Skin epidermis (tissue), 12 donors: ENCODE measurements at regions not wholly inside any gene's neighbourhood (a gene's known extent, or its start where the extent isn't known, plus 50 kb on each side); places are given as distances from the start of the nearest gene placed in this dataset.
A peak's percentile ranks its signal among the peaks of the same experiment; 100 is the strongest.

Experiments
- H3K27ac ChIP-seq, 21 experiments: fragments of 200-600 bp; sonication (generic) in 11 of 21; one replicate each; pipeline ENCODE4 v1.5.0; 2020; ENCODE audit warnings: mild to moderate bottlenecking in 3 of 21, inconsistent platforms in 2 of 21, moderate library complexity in 2 of 21
- H3K4me3 ChIP-seq, 7 experiments: fragments of 200-600 bp; sonication (generic) in 2 of 7; one replicate each; pipeline ENCODE4 v1.5.0; 2020; ENCODE audit warnings: inconsistent platforms in 2 of 7, mild to moderate bottlenecking in 2 of 7, moderate library complexity in 1 of 7

DNA sequence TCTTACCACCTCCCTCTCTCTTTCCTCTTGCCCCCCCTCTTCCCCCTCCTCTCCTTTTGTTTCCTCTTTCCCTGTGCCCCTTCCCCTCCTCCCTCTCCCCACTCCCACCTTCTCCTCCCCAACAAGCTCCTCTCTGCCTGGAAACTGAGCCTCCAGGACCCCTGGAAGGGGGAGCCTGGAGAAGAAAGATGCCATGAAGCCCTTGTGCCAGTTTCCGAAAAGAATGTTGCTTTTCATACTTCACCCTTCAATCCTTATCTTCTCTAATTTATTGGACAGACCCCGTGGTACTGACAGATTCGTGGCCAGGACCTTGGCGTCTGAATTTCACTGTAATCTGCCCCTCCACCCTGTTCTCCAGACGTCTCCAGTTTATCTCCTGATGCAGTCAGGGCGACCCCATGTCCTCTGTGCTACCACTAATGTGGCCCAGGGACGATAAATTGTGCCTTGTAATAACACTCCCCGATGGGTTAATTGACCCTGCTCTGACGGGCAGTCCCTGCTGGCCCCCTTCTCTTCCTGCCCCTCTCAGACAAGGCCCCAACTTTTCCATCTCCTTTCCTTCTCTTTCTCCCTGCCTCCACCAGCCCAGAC is 138.4 kb upstream of the GSE1 start:
- H3K4me3 ChIP-seq = no peak overlapping the region
- peak overlapping the region in 1 of 21 experiments; percentile 28 for H3K27ac ChIP-seq

DNA sequence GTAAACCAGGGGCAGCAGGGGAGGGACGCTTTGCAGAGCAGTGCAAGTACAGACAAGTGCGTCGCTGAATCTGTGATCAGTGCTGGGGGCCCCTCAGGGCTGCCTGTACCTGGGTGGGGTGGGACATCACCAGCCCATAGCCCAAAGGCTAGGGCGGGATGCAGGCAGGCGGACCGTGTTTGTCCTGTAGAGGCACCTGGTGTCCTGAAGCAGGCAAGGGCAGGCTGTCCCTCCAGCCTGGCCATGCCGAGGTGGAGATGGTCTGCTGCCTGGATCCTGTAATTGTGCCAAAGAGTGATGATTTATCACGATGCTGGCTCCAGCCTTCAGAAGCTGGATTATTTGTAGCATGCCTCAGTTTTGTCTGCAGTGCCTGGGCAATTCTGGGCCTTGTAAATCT is 137.9 kb upstream of the GSE1 start:
- H3K27ac ChIP-seq = peak overlapping the region in 1 of 21 experiments; percentile 28
- H3K4me3 ChIP-seq = no peak overlapping the region

DNA sequence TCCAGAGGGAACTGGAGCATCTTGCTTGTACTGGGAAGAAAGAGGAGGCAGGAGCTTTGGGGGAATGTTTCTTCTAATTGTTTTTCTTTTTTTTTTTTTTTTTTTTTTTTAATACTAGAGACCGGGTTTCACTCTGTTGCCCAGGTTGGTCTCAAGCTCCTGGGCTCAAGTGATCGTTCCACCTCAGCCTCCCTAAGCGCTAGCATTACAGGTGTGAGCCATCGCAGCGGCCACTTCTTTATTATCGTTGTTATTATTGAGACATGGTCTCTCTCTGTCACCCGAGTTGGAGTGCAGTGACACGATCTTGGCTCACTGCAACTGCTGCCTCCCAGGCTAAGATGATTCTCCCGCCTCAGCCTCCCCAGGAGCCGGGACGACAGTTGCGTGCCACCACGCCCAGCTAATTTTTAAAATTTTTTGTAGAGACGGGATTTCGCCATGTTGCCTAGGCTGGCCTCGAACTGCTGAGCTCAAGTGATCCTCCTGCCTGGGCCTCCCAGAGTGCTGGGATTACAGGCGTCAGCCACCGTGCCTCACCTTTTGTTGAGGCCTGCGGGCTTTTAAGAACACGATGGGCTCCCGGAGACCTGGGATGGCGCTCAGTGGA is 137.3 kb upstream of the GSE1 start:
- H3K27ac ChIP-seq = no peak overlapping the region
- no peak overlapping the region for H3K4me3 ChIP-seq

DNA sequence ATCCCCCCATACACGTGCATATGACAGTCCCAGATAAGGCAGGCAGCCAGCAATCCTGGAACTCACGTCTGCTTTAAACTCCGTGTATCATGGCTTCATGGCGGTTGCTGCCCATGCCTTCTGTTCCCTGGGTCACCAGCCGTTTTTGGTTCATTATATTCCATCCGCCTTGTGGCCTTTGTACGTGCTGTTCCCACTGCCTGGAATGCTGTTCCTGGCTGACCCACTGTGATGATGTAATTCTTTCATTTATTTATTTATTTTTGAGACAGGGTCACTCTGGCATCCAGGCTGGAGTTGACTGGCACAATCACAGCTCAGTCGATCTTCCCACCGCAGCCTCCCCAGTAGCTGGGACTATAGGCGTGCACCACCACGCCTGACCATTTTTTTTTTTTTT is 136.7 kb upstream of the GSE1 start:
- Histone ChIP-seq H3K27ac (no peak overlapping the region), H3K4me3 (no peak overlapping the region)

GRCh38 chr16:85477801-85478363 is 135.2 kb upstream of the GSE1 start:
- H3K27ac ChIP-seq = no peak overlapping the region

GRCh38 chr16:85479972-85480726 is 133.0 kb upstream of the GSE1 start:
- no peak overlapping the region for H3K4me3 ChIP-seq
- no peak overlapping the region for H3K27ac ChIP-seq

More at GRCh38 chr16:85477801-85478363, 135.2 kb upstream of the GSE1 start:
- H3K4me3 ChIP-seq = no peak overlapping the region

GRCh38 chr16:85480727-85481101 is 132.4 kb upstream of the GSE1 start:
- no peak overlapping the region for H3K27ac ChIP-seq

DNA sequence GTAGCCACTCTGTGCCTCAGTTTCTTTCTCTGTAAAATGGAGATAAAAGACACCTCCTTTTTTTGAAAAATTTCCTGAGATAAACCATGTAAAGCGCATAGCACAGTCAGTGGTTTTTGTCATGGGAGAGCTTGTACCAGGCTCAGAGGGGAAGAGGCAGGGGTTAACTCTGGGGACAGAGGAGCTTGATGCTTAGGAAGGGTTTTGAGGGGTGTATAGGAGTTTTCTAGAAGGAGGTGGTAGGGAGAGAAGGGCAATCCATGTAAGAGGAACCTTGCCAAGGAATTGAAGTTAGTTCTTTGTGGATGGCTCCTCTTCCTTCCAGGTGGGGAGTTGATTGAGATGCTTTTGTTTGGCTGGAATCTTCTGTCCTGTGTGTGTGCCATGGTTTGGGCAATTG is 131.9 kb upstream of the GSE1 start:
- no peak overlapping the region for H3K4me3 ChIP-seq
- H3K27ac ChIP-seq = no peak overlapping the region

More at GRCh38 chr16:85480727-85481101, 132.4 kb upstream of the GSE1 start:
- H3K4me3 ChIP-seq = no peak overlapping the region

DNA sequence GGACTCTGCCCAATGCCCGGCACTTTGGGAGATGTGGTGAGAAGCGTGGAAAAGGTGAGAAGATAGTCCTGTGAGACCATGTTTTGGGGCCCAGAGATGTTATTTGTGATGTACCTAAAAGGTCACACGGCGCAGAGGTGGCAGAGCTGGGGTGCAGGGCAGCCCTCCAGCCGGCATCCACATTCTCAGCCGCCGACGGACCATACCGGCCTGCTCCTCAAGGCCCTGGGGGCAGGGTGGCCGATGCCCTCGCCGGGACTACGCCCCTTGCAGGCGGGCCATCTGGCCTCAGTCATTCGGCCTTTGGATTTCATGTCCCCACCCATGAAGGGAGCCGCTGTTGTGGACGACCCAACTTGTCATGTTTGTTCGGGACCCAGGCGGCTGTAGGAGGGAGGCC is 131.4 kb upstream of the GSE1 start:
- Histone ChIP-seq H3K27ac (no peak overlapping the region), H3K4me3 (no peak overlapping the region)

DNA sequence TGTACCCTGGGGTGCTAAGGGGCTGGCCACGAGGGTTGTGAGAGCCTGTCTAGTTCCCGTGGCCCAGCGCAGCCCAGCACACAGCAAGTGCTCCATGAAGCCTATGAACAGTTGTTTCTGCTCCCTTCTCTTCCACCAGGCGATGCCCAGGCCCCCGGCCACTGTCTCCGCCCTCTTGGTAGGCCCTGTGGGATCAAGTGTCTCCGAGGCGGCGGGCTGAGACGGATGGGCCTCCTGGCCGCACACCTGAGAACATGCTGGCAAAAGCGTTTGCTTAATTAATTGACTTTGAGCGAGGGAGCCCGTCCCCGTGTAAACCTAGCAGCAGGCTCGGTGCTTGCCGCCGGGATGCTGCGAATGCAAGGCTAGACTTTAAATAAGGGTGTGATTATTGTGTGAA is 129.7 kb upstream of the GSE1 start:
- H3K27ac ChIP-seq = no peak overlapping the region
- H3K4me3 ChIP-seq = no peak overlapping the region

GRCh38 chr16:85484347-85485300 is 128.5 kb upstream of the GSE1 start:
- Histone ChIP-seq H3K27ac (no peak overlapping the region), H3K4me3 (no peak overlapping the region)

DNA sequence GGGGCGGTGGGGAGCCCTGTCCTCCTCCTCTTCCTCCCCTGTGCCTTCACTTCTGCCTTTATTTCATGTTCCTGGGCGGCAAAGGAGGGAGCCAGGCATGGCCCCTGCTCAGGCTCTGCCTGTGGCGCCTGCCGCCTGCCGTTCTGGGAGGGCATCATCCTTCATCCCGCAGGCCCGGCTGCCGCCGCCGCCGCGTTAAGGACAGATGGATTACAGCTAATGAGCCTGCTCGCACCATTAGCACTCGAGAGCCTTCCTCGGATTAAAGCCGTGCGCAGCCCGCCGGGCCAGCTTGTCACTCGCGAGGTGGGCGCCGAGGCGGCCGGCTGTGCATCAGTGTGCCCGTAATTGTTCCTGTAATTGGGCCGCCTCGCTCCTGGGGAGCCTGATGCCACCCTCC is 127.7 kb upstream of the GSE1 start:
- Histone ChIP-seq H3K27ac (no peak overlapping the region), H3K4me3 (no peak overlapping the region)

DNA sequence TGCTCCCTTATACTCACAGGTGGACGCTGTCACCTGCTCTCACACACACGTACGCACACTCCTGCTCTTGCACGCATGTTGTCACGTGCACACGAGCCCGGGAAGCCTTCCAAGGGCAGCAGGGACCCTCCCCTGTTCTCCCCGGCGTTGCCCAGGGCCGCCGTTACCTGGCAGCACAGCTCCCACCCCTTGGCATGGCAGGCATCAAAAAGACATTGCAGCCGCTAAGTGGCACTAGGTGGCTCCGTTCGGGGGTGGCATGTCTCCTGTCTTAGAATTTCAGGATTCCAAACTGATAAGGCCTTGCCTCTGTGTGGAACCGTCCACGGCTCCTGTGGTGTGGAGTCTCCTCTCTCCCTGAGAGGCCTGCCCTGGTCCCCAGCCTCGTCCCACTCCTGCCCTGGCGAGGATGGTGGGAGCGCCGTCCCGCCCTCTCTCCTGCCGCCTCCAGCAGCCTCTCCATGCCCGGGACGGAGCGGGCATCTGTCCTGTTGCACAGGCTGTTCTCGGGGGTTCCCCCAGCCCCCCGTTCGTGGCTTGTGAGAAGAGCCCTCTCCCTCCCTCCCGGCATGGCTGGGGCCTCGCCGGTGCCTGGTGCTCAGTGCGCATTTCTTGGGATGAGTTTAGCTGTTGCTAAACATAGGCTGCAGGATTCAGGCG is 126.7 kb upstream of the GSE1 start:
- no peak overlapping the region for H3K4me3 ChIP-seq
- H3K27ac ChIP-seq = no peak overlapping the region

- no peak overlapping the region for H3K27ac ChIP-seq
- no peak overlapping the region for H3K4me3 ChIP-seq
These were observed 124.7 kb upstream of the GSE1 start for GRCh38 chr16:85488414-85488813.

DNA sequence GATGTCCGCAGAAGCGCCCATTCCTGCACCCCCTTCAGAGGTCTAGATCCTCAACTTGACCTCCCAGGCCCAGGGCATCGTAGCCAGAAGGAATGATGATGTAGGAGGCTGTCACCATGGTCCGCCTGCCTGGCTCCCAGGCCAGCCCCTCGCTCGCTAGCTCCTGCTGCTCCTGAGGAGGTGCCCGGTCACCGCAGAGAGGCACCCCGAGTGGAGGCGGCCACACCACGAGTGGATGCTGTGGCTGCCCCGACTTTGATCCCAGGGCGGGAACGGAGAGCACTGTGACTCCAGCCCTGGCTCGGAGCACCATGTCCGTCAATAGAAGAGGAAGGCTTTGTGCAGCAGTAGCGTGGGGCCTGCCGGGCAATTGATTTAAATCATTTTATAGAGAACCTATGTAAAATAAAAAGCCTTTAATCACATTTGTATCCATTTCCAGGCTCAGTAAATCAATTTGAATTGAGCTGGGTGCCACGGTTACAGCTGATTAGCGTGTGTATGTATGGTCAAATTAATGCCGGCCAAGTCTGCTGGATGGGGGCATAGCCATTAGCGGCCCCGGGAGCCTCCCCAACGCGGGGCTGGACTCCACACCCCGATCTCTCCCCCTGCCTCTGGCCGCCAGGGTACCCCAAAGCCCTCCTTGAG is 122.6 kb upstream of the GSE1 start:
- H3K4me3 ChIP-seq = no peak overlapping the region
- no peak overlapping the region for H3K27ac ChIP-seq

DNA sequence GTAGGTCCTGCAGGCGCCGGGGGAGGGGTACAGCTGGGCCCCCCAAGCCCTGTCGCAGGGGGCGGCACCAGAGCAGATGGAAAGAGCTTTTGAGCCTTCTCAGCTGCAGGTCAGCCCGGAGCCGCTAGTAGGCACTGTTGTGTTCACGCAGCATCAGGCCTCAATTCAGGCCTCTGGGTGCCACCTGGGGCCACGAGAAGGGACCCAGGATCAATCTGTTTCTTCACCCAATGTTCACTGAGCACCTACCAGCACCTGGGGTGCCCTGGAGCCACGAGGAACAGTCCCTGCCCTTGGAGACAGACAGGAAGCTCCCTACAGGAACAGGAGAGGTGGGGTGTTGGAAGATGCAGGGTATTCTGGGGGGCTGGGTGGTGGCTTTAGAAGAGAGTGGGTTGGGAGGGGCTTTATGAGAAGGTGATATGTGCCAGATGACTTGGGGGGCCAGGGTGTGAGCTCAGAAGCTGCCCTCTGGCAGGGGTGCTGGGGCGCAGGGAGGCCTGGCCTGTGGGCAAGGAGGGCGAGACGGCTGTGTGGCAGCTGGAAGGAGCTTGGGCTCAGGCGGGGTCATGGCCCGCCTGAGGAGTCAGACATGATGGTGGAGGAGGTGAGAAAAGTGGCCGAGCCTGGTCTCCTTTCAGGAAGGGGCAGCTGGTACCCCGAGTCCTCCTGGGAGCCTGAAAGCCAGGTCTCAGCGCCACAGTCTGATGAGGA is 121.9 kb upstream of the GSE1 start:
- no peak overlapping the region for H3K4me3 ChIP-seq
- peak overlapping the region in 1 of 21 experiments; percentile 5 for H3K27ac ChIP-seq

DNA sequence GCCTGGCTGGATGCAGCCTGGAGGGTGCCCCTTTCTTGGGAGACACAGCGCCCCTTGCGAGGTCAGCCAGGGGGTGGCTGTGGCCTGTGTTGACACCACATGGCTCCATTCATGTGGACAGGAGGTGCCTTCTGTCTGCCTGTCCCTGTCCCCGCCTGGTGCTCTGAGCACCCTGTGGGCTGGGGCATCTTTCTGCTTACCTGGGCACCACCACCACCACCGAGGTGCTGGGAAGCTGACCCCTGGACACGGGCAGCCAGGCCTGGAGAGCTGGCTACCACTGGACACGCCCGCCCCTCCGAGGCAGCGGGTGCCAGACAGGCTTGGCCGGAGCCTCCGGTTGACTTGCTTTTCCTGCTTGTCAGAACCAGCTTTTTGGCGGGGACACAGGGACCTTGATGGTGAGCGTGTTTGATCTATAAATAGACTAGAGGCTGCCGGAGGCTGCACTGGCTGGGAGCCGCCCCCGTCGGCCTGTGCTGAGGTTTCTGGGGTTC is 121.3 kb upstream of the GSE1 start:
- Histone ChIP-seq H3K27ac (peak overlapping the region in 1 of 21 experiments; percentile 5), H3K4me3 (no peak overlapping the region)

DNA sequence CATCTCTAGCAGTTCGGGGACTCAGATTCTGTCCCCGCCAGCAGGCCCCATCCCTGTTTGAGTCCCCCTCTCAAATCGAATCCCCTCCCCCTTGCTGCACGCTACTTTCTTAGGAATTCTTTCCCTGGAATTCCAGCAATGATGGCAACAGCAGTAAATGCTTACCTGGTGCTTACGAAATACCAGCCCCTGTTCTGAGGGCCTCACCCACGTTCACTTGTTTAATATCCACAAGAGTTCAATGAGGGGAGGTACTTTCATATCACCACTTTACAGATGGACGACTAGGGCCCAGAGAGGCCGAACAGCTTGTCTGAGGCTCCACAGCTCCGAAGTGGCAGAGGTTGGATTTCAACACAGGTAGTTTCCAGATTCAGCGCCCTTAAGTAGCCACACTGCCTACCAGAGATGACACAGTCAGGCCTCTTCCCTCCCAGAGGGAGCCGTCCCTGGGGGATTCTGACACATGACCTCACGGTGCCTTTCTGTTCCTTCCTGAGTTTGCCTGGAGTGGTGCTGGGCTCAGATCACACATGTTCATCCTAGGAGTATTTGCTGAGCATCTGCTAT is 120.7 kb upstream of the GSE1 start:
- H3K4me3 ChIP-seq = no peak overlapping the region
- H3K27ac ChIP-seq = peak overlapping the region in 1 of 21 experiments; percentile 5
